Epithelial cell of prostate (primary cell): ENCODE measurements at regions not wholly inside any gene's neighbourhood (a gene's known extent, or its start where the extent isn't known, plus 50 kb on each side); places are given as distances from the start of the nearest gene placed in this dataset.

Experiments
- DNase-seq: peaks from one replicate; pipeline ENCODE4 v3.0.0-alpha.2; 2011; ENCODE audit warnings: low read depth, low spot score
- H3K27ac ChIP-seq: fragments of 450-650 bp; 2 replicates; pipeline ENCODE4 v1.5.1; 2017; ENCODE audit warnings: mild to moderate bottlenecking

DNA sequence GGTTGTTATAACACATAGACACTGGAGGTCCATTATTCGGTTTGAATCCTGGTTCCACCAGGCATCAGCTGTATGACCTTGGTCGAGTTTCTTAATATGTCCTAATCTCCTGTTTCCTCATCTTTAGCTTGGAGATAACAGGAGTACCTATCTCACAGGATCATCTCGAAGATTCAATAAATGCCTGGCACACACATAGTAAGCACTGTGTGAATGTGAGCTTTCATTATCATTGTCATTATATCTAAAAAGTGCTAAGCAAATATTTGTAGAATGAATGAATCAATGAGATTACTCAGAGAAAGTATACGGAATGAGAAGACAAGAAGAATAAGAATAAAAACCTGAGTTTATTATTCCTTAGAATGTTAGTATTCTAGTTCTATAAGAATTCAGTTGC is 227.4 kb upstream of the CFAP20DC start:
- no peak overlapping the region for H3K27ac ChIP-seq
- DNase-seq: no peak

DNA sequence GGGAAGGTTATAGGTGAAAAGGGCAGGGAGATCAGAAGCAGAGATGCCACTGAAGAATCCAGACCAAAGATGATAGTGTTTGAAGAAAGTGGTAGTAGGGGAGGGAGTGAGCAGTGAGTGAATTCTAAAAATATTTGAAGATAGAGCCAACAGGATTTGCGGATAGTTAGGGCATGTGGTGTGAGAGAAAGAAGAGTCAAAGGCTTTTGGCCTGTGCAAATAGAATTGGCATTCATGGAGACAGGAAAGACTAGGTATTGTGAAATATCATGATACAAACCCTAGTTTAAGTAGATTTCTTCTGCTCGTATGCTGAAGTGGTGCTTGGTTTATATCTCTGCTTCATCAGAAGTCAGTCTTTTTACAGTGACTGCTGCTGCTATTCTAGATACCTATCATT is 224.2 kb upstream of the CFAP20DC start:
- DNase-seq: no peak
- H3K27ac ChIP-seq: peak overlapping the region; percentile 7

DNA sequence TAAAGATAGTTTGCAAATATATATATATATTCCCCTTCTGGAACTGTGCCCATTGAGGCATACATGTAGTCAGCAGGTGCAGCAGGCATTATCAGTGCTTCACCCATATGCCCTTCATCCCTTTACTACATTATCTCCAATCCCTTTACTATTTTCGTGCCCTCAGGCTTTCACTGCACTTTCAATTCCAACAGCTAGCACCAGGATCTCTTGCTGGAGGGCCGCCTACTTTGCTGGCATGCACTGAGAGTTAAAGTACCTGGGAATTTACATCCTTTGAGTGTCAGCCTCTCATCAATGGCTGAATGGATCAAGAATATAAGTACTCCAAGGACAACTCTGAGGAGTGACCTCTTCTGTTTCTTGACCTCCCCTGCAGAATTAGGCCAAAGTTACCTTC is 222.1 kb upstream of the CFAP20DC start:
- no peak overlapping the region for H3K27ac ChIP-seq
- DNase-seq: no peak

DNA sequence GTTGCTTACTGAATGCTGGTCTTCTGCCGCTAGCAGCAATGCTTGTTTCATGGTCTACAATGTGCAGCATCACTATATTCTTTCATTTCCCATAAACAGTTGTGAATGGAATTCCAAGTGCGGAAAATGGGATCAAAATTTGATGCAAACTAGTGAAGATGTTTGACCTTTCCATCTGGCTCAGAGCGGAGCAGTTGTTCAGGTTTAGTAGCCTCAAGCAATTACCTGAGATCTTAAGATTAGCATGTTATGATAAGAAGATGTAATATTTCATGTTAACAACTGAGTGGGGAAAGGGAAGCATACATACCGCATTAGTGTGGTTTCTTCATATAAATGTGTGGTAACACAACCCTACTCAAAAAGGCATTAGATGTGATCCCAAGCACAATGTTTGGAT is 221.1 kb upstream of the CFAP20DC start:
- no peak overlapping the region for H3K27ac ChIP-seq
- DNase-seq: no peak

DNA sequence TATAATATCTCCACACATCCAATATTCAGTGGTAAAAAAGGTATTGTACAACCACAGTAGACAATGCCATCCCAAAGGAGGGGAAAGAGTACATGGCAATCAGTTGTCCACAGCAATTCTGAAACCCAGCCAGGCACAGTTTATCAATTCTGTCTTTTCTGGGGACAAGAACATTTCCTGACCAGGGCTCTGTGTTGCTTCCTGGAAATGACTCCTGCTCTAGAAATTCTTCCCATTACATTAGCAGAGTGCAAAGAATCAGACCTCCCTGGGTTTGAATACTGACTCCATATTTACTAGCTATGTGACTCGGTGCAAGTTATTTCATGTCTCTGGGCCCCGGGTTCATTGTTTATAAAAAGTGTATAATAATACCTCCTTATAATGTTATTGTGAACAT is 220.4 kb upstream of the CFAP20DC start:
- no peak for DNase-seq
- H3K27ac ChIP-seq: no peak overlapping the region

DNA sequence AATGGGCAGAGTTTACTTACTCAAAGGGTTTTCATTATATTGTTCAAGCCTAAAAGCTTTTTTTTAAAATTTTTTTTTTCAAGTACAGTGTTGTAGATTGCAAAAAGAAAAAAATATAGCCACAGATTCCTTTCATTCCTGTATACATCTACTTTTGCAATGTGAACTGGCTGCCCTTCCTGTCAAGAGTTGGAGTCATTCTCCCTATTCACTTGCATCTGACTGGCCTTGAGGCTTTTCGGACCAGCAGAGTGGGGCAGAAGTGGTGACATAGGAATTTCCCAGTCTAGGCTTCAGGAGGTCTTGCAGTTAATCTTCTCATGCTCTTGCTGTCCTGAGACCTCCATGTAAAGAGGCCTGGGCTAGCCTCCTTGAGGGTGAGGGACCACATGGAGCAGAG is 218.3 kb upstream of the CFAP20DC start:
- no peak for DNase-seq
- H3K27ac ChIP-seq: no peak overlapping the region

DNA sequence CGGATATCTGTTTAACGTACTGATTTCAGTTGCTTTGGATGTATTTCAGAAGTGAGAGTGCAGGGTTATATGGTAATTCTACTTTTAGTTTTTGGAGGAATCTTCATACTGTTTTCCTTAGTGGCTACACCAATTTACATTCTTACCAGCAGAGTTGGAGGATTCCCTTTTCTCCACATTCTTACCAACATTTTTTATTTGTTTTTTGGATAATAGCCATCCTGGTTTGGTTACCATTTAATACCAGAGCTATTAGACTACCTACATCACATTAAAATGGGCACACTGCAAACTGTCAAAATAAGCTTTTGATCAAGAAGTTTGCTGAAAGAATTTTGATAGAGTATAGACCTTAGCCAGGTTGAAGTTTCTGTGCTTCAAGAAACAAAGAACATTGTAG is 217.2 kb upstream of the CFAP20DC start:
- DNase-seq: no peak
- no peak overlapping the region for H3K27ac ChIP-seq

DNA sequence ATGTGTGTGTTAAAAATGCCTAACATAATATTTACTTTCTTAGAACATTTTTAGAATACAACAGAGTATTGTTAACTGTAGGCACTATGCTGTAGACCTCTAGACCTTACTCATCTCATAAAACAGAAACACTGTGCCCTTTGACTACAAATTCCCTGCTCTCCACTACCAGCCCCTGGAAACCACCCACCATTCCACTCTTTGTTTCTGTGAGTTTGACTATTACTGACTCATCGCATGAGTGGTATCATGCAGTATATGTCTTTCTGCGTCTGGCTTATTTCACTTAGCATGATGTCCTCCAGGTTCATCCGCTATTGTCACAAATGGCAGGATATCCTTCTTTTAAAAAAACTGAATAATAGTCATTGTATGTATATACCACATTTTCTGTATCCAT is 216.7 kb upstream of the CFAP20DC start:
- peak overlapping the region; percentile 16 for H3K27ac ChIP-seq

DNA sequence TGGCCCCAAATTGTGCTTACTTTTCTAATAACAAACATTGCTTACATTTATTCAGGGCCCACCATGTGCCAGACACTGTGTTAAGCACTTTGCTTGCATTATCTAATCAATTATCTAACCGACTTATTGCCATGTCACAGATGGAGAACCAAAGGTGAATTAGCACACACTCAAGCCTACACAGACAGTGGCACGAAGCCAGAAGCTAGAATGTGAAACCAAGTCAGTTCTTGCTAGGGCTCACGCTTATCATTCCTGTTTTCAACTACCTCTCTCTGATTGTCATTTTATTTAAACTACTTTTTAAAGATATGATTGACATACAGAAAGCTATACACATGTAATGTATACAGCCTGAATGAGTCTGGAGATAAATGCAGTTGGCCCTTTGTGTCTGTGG is 215.7 kb upstream of the CFAP20DC start:
- DNase-seq: no peak
- H3K27ac ChIP-seq: no peak overlapping the region

More for the DNA sequence above, 216.7 kb upstream of the CFAP20DC start:
- DNase-seq: peak; percentile 70

DNA sequence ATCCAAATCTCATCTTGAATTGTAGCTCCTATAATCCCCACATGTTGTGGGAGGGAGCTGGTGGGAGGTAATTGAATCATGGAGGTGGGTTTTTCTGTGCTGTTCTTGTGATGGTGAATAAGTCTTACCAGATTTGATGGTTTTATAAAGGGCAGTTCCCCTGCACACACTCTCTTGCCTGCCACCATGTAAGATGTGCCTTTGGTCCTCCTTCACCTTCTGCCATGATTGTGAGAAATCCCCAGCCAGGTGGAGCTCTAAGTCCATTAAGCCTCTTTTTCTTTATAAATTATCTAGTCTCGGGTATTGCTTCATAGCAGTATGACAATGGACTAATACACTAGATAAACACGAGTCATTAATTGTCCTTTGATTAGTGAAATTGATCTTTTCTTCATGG is 214.5 kb upstream of the CFAP20DC start:
- DNase-seq: no peak
- H3K27ac ChIP-seq: no peak overlapping the region

DNA sequence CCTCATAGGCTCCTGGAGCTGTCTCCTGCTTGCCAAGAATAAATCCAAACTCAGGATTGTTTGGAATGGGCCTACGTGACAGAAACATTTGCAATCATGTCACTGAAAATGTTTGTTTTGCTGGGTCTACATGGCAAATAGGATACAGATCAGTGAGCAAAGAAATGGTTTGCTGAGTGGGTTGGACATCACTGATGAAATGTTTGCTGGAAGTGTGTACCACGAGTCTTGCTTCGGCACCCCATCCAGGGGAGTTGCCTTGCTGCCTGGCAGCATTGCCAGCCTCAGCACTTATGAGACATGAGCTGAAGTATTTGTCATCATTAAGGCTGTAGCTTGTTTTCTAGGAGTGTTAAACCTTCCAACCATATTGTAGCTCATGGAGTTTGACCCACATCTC is 213.3 kb upstream of the CFAP20DC start:
- DNase-seq: no peak

DNA sequence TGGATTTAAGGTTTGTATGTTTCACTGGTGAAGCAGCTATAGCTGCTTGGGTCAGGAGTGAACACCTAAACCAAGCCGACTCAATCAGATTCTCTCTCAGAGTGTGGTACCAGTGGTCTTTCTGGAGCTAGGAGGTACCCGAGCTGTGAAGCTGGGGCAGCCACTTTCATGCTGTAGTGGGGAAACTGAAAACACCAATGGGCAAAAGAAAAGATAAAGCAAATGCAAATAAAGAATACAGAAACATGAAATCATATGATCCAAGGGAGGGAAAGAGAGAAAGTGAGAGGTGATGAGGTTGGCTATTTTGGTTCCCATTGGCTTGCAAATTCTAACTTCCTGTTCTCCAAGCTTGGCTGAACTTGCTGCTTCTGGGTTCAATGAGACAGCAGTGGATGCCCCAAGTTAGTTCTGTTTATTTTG is 212.3 kb upstream of the CFAP20DC start:
- DNase-seq: no peak
- no peak overlapping the region for H3K27ac ChIP-seq

More for the DNA sequence above, 213.3 kb upstream of the CFAP20DC start:
- no peak overlapping the region for H3K27ac ChIP-seq

DNA sequence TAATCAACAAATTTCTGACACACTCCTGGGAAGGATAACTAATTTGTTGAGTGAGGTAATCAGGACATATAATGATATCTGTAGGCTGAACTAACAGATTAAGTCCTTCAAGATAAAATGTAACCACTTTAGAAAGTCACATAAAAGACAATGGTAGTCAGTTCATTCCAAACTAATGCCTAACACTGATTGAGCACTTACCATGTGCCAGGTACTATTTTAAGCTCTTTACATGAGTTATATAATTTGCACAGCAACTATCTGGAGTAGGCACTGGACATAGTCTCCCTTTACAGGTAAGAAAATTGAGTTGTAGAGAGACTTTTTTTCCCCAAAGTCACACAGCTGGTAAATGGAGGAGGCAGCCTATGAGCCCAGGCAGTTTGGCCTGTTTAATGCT is 211.2 kb upstream of the CFAP20DC start:
- no peak for DNase-seq
- no peak overlapping the region for H3K27ac ChIP-seq

DNA sequence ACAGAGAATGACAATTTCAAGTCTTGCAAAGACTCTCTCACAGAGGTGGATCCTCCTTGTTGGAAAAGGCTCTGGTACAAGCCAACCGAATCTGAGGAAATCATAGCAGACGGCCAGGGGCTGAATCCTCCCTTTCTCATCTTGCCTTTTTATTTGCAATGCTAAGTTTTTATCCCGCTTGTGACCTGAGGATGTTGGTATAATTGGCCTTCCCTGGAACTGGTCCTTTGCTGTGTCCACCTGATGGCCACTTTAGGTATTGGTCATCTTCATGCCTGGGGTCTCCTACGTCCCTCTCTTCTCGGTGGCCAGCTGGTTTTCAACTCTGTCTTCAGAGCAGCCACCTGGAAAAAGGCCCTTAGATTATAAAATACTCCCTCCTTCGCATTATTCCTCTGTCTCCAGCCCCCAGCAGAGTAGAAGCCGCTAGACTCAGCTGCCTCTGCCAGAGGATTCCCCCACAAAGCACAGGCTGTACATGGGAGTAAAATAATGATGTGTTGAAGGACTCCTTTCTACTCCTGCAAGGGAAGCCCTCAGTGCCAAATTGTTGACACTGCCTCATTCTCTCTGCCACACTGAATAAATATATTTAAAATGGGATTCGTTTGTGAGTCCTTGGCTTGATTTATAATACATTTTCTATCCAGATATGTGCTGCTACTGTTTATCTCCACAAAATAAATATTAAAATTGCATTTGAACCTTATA is 208.9 kb upstream of the CFAP20DC start:
- DNase-seq: no peak
- no peak overlapping the region for H3K27ac ChIP-seq

DNA sequence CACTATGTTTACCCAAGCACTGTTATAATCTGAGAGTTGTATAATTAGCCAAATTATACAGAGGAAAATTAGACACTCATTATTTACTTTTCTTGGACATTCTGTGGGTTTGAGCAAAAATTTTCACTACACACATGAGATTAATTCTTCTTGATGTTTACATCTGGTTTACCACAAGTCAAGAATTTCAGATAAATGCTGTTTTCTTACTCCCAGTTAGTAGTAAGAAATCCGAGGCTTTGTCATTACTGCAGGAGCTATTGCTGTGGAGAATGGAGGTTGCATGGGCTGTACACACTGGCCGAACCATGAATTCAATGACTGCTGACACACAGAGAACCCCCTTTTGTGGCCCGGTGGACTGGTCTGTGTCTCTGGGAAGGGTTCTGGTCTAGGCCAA is 207.7 kb upstream of the CFAP20DC start:
- DNase-seq: no peak
- no peak overlapping the region for H3K27ac ChIP-seq

DNA sequence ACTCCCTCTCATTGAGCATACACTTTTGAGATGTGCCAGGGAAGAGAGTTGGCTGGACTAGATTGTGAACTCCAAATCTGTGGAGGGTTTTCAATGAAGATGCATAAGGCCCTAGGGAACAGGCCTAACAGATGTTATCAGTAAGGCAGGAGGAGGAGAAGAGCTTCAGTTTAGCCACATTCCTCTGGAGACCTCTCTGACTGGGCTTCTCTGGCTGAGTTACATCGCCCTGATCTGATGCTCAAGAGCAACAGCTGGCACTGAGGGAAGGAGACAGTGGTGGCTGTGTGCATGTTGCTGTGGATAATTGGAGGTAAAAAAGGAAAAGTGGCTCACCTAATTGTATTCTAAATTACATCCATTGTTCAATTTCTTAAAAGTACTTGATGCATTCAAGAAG is 206.4 kb upstream of the CFAP20DC start:
- no peak for DNase-seq
- no peak overlapping the region for H3K27ac ChIP-seq

DNA sequence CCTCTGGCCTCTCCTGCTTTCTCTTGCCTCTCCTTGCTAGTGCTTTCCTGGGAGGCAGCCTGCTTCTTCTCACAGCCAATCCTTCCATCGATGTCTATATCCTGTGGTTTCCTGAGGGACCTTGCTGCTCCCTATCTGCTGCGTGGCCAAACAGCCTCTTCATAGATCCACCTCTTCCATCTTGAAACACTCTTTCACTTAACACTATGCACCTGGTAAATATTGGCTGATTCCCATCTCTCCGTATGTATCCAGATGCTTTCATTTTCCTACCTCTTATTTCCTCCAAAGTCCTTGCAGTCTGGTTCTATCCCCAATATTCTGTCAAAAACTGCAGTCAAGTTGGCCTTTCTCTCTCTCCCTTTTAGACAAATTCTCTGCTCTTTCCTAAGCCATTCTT is 205.2 kb upstream of the CFAP20DC start:
- no peak overlapping the region for H3K27ac ChIP-seq
- DNase-seq: no peak

DNA sequence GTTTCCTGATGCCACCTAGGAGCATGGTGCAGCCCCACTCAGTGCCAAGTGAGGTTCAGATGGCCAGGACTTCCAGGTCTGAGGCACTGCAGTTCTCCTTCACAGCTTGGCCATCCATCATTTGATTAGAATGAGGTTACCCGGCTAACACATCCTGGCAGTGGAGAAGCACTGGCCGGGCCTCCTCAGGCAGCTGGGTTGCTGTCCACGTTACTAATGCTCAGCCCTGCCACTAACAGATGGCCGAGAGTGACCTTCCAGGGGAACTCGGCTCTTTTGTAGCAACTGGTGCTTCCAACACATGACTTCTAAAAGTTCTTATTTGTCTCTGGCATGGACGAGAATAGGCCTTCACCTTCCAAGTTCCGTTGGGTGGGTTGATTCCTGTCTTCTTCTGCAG is 204.6 kb upstream of the CFAP20DC start:
- DNase-seq: no peak

DNA sequence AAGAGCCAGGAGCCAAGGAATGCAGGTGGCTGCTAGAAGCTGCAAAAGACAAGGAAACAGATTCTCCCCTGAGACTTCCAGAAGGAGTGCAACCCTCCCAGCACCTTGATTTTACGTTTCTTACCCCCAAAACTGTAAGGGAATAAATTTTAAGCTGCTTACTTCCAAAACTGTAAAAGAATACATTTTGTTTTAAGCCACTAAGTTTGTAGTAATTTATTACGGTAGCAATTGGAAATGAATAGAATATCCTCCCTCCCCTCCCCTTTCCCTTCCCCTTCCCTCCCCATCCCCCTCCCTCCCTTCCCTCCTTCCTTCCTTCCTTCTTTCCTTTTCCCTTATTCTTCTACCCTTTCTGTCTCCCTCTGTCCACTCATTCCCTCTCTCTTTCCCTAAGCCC is 203.7 kb upstream of the CFAP20DC start:
- H3K27ac ChIP-seq: no peak overlapping the region
- DNase-seq: no peak

More for the DNA sequence above, 204.6 kb upstream of the CFAP20DC start:
- no peak overlapping the region for H3K27ac ChIP-seq

DNA sequence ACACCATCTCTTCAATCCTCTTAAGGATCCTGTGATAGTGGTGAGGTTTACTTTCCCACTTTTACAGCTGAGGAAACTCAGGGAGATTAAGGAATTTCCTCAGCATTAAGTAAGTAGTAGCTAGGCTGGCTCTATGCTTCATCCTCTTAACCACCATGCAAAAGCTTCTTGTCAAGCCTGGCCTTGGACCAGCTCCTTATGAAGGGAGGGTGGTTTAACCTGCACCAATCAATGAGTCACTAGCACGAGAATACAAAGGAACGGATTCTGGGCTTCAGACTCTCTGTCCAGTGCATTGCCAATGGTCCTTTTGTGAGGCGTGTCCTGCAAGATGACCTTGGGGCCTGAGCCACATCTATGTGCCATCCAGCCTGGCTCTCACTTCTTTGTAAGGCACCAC is 202.0 kb upstream of the CFAP20DC start:
- DNase-seq: no peak
- no peak overlapping the region for H3K27ac ChIP-seq

DNA sequence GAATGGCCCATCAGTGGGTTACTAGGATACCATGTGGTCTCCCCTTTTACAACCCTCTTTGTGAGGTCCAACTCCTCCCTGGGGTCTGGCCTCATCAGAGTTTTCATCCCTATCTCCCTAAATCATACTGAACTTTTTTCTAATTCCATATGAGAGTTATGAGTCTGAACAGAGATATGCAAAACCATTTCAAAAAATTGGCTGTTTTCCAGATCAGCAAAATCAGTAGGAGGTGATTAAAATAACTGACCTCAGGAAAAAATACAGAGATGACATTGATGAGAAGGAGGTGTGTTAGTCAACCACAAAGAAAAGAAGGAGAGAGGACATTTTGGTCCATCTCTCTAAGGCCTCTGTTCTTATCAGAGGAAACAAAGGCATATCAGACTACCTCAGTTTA is 200.8 kb upstream of the CFAP20DC start:
- no peak for DNase-seq
- H3K27ac ChIP-seq: no peak overlapping the region

DNA sequence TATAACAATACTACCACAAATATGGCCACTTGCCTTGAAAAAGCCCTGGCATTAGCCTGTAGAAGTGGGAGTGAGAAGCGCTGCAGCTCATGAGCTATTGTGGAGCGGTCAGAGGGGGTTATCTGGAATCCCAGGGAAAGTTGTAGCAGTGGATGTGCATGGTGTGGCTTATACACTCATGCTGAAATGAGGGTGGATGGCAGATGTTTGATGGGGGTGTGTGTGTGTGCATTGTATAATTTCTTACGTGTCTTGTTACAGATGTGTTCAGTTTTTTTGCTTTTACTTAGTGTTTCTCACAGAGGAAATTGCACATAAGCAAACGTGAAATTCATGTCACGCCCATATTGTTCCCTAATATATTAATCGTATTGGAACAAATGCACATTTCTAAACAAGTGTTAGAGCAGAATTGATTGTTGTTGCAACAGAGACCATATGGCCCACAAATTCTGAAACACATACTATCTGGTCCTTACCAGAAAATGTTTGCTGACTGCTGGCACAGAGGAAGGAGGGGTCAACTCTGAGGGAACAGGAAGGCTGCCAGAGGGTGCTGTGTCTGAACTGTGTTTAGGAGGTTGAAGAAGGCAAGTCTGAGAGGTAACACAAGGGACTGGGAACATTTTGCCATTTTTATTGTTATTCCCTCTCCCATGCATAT is 200.0 kb upstream of the CFAP20DC start:
- DNase-seq: no peak

More for the DNA sequence above, 200.0 kb upstream of the CFAP20DC start:
- no peak overlapping the region for H3K27ac ChIP-seq
